ENCODE measurements at regions not wholly inside any gene's neighbourhood (a gene's known extent, or its start where the extent isn't known, plus 50 kb on each side); places are given as distances from the start of the nearest gene placed in this dataset.

GRCh38 chr14:39593377-39593776 lies 161.1 kb upstream of the FBXO33 start:
- TF ChIP-seq POLR2AphosphoS5 (IDR thresholded peaks at IDR 0.05; ENCODE audit: low read depth, low read length), result no peak
- no peak for TF ChIP-seq TAF1 (IDR thresholded peaks at IDR 0.05; ENCODE audit: borderline replicate concordance, insufficient read depth, low read length)
- TF ChIP-seq REST (IDR thresholded peaks at IDR 0.05; ENCODE audit: insufficient read depth in 1 of 2, low read depth in 2 of 2, low read length in 2 of 2), result no peak
- TF ChIP-seq SIN3A (IDR thresholded peaks at IDR 0.05; ENCODE audit: borderline replicate concordance, insufficient read depth, low read length), result no peak
- TF ChIP-seq FOXP2 (optimal IDR thresholded peaks at IDR 0.05; ENCODE audit: borderline replicate concordance, extremely low read depth, extremely low read length, insufficient read depth), result no peak

- TF ChIP-seq FOXP2 (optimal IDR thresholded peaks at IDR 0.05; ENCODE audit: borderline replicate concordance, extremely low read depth, extremely low read length, insufficient read depth) (no peak), REST (IDR thresholded peaks at IDR 0.05; ENCODE audit: insufficient read depth in 1 of 2, low read depth in 2 of 2, low read length in 2 of 2) (no peak), SIN3A (IDR thresholded peaks at IDR 0.05; ENCODE audit: borderline replicate concordance, insufficient read depth, low read length) (no peak), POLR2AphosphoS5 (IDR thresholded peaks at IDR 0.05; ENCODE audit: low read depth, low read length) (no peak), TAF1 (IDR thresholded peaks at IDR 0.05; ENCODE audit: borderline replicate concordance, insufficient read depth, low read length) (no peak)
Observed at GRCh38 chr14:39592116-39592789, 160.0 kb upstream of the FBXO33 start.

- no peak for TF ChIP-seq POLR2AphosphoS5 (IDR thresholded peaks at IDR 0.05; ENCODE audit: low read depth, low read length)
- TF ChIP-seq FOXP2 (optimal IDR thresholded peaks at IDR 0.05; ENCODE audit: borderline replicate concordance, extremely low read depth, extremely low read length, insufficient read depth), result no peak
- TF ChIP-seq REST (IDR thresholded peaks at IDR 0.05; ENCODE audit: insufficient read depth in 1 of 2, low read depth in 2 of 2, low read length in 2 of 2), result no peak
- TF ChIP-seq SIN3A (IDR thresholded peaks at IDR 0.05; ENCODE audit: borderline replicate concordance, insufficient read depth, low read length), result no peak
- no peak for TF ChIP-seq TAF1 (IDR thresholded peaks at IDR 0.05; ENCODE audit: borderline replicate concordance, insufficient read depth, low read length)
Observed at GRCh38 chr14:39582028-39582654, 149.9 kb upstream of the FBXO33 start.

- TF ChIP-seq POLR2AphosphoS5 (IDR thresholded peaks at IDR 0.05; ENCODE audit: low read depth, low read length) (no peak), SIN3A (IDR thresholded peaks at IDR 0.05; ENCODE audit: borderline replicate concordance, insufficient read depth, low read length) (no peak)
Observed at GRCh38 chr14:39581474-39581873, 149.2 kb upstream of the FBXO33 start.

GRCh38 chr14:39580696-39581095 lies 148.5 kb upstream of the FBXO33 start:
- TF ChIP-seq TAF1 (IDR thresholded peaks at IDR 0.05; ENCODE audit: borderline replicate concordance, insufficient read depth, low read length) (no peak), SIN3A (IDR thresholded peaks at IDR 0.05; ENCODE audit: borderline replicate concordance, insufficient read depth, low read length) (no peak), FOXP2 (optimal IDR thresholded peaks at IDR 0.05; ENCODE audit: borderline replicate concordance, extremely low read depth, extremely low read length, insufficient read depth) (no peak), POLR2AphosphoS5 (IDR thresholded peaks at IDR 0.05; ENCODE audit: low read depth, low read length) (no peak), REST (IDR thresholded peaks at IDR 0.05; ENCODE audit: insufficient read depth in 1 of 2, low read depth in 2 of 2, low read length in 2 of 2) (no peak)

Measured in PFSK-1 (cell line).